OCI-M1 (cell line): ENCODE measurements at regions not wholly inside any gene's neighbourhood (a gene's known extent, or its start where the extent isn't known, plus 50 kb on each side); places are given as distances from the start of the nearest gene placed in this dataset.

Experiments used
- DNase-seq: peaks from one replicate; lab custom pipeline; 2025; lab: John Stamatoyannopoulos, UW

- no peak for DNase-seq
Observed at GRCh38 chr14:71675126-71675899, 256.9 kb upstream of the RGS6 start.

- no peak for DNase-seq
Observed at GRCh38 chr14:71675900-71676287, 256.3 kb upstream of the RGS6 start.

- DNase-seq, result no peak
Observed at GRCh38 chr14:71680736-71681387, 251.4 kb upstream of the RGS6 start.

GRCh38 chr14:71682337-71682736 lies 249.9 kb upstream of the RGS6 start:
- no peak for DNase-seq

GRCh38 chr14:71684323-71684722 lies 247.9 kb upstream of the RGS6 start:
- DNase-seq, result no peak

- DNase-seq, result no peak
Observed at GRCh38 chr14:71686677-71687076, 245.6 kb upstream of the RGS6 start.

GRCh38 chr14:71687166-71687831 lies 244.9 kb upstream of the RGS6 start:
- no peak for DNase-seq

GRCh38 chr14:71688576-71688975 lies 243.7 kb upstream of the RGS6 start:
- no peak for DNase-seq

GRCh38 chr14:71690478-71690877 lies 241.8 kb upstream of the RGS6 start:
- DNase-seq, result no peak

- no peak for DNase-seq
Observed at GRCh38 chr14:71692496-71692895, 239.7 kb upstream of the RGS6 start.

- no peak for DNase-seq
Observed at GRCh38 chr14:71693381-71693780, 238.8 kb upstream of the RGS6 start.

- DNase-seq, result no peak
Observed at GRCh38 chr14:71694591-71695530, 237.4 kb upstream of the RGS6 start.

GRCh38 chr14:71695611-71696350 lies 236.4 kb upstream of the RGS6 start:
- DNase-seq, result no peak

GRCh38 chr14:71698027-71698426 lies 234.2 kb upstream of the RGS6 start:
- DNase-seq, result no peak

- DNase-seq, result no peak
Observed at GRCh38 chr14:71698673-71699072, 233.6 kb upstream of the RGS6 start.

- DNase-seq, result no peak
Observed at GRCh38 chr14:71701990-71702389, 230.2 kb upstream of the RGS6 start.

GRCh38 chr14:71702786-71703185 lies 229.4 kb upstream of the RGS6 start:
- no peak for DNase-seq

- no peak for DNase-seq
Observed at GRCh38 chr14:71703477-71703876, 228.8 kb upstream of the RGS6 start.

GRCh38 chr14:71704210-71704609 lies 228.0 kb upstream of the RGS6 start:
- no peak for DNase-seq

GRCh38 chr14:71705460-71705859 lies 226.8 kb upstream of the RGS6 start:
- no peak for DNase-seq

- DNase-seq, result no peak
Observed at GRCh38 chr14:71709076-71709475, 223.2 kb upstream of the RGS6 start.
